A549 (cell line): ENCODE measurements at regions not wholly inside any gene's neighbourhood (a gene's known extent, or its start where the extent isn't known, plus 50 kb on each side); places are given as distances from the start of the nearest gene placed in this dataset.

Source experiments
- ATAC-seq, 2 experiments: fragments of 200-7000 bp in 1 of 2; fragments of >200 bp in 1 of 2; cut with Nextera tagmentation in 1 of 2; cut with Tn5 transposase in 1 of 2; 3 replicates each; pipeline versions ENCODE4 v1.8.0 to v1.9.1; 2018 to 2020; ENCODE audit warnings: mild to moderate bottlenecking in 1 of 2, moderate library complexity in 1 of 2
- CTCF ChIA-PET: fragments of 300-600 bp; sonication (Branson Sonifier 250); formaldehyde crosslinking; extraction: SDS; loops from one replicate; lab custom pipeline; 2021; ENCODE audit warnings: antibody characterized with exemption, inconsistent platforms; lab: Yijun Ruan, JAX
- POLR2A ChIA-PET: fragments of 350-600 bp; formaldehyde crosslinking; extraction: SDS; loops from one replicate; lab custom pipeline; 2021; ENCODE audit warnings: antibody characterized with exemption, inconsistent platforms; lab: Yijun Ruan, JAX
- DNase-seq, 2 experiments: peaks; one replicate each; pipeline versions ENCODE4 v3.0.0 to v3.0.0-alpha.2; 2011 to 2016; ENCODE audit warnings: low read depth in 1 of 2, low spot score in 1 of 2
- FAIRE-seq: peaks from 2 replicates; lab custom pipeline; 2011; peaks lifted over from hg19 to GRCh38; lab: Jason Lieb, UNC
- H3K27ac ChIP-seq, 2 experiments: fragments of >200 bp; sonication (Bioruptor Twin); formaldehyde crosslinking; 3 replicates each; pipeline ENCODE4 v1.5.1; 2016 to 2017
- H3K4me1 ChIP-seq: fragments of >200 bp; sonication (Bioruptor Twin); formaldehyde crosslinking; 3 replicates; pipeline ENCODE4 v1.6.1; 2016
- H3K4me2 ChIP-seq: fragments of >200 bp; sonication (Bioruptor Twin); formaldehyde crosslinking; 3 replicates; pipeline ENCODE4 v1.6.1; 2016
- H3K4me3 ChIP-seq: fragments of >200 bp; sonication (Bioruptor Twin); formaldehyde crosslinking; 3 replicates; pipeline ENCODE4 v1.5.1; 2016
- H3K9me3 ChIP-seq: fragments of >200 bp; sonication (Bioruptor Twin); formaldehyde crosslinking; 3 replicates; pipeline ENCODE4 v1.6.1; 2016
- BCL3 ChIP-seq: fragments of >200 bp; sonication (Bioruptor Twin); formaldehyde crosslinking; IDR thresholded peaks from 3 replicates; pipeline ENCODE4 v1.6.1; 2016
- CBX8 ChIP-seq: fragments of 200-600 bp; sonication (generic); IDR thresholded peaks from 2 replicates; pipeline ENCODE4 v1.6.1; 2016
- EHF ChIP-seq: fragments of 250-450 bp; sonication (Bioruptor Pico); IDR thresholded peaks from 2 replicates; pipeline ENCODE4 v1.5.0; 2020; ENCODE audit warnings: mild to moderate bottlenecking
- EHMT2 ChIP-seq: fragments of 200-600 bp; sonication (generic); IDR thresholded peaks from 2 replicates; pipeline ENCODE4 v1.6.1; 2016; ENCODE audit warnings: antibody characterized with exemption, low read depth, mild to moderate bottlenecking, moderate library complexity
- ELK1 ChIP-seq: fragments of 150-350 bp; IDR thresholded peaks from 2 replicates; pipeline ENCODE4 v1.6.1; 2014; ENCODE audit warnings: low read depth, mild to moderate bottlenecking, low read length
- ESRRA ChIP-seq: fragments of 150-350 bp; IDR thresholded peaks from 2 replicates; pipeline ENCODE4 v1.6.1; 2014; ENCODE audit warnings: mild to moderate bottlenecking, low read length, borderline replicate concordance
- HEYL ChIP-seq: fragments of 250-450 bp; sonication (Bioruptor Pico); IDR thresholded peaks from 2 replicates; pipeline ENCODE4 v1.8.0; 2021; ENCODE audit warnings: mild to moderate bottlenecking, moderate library complexity
- HMGXB4 ChIP-seq: fragments of 250-450 bp; sonication (Bioruptor Pico); IDR thresholded peaks from 2 replicates; pipeline ENCODE4 v1.5.0; 2021; ENCODE audit warnings: mild to moderate bottlenecking, moderate library complexity, borderline replicate concordance
- HOXB5 ChIP-seq: fragments of 250-450 bp; sonication (Bioruptor Pico); IDR thresholded peaks from 2 replicates; pipeline ENCODE4 v1.5.0; 2020; ENCODE audit warnings: mild to moderate bottlenecking, moderate library complexity
- KDM1A ChIP-seq: fragments of 200-600 bp; sonication (generic); IDR thresholded peaks from 2 replicates; pipeline ENCODE4 v1.6.1; 2016; ENCODE audit warnings: low read depth, mild to moderate bottlenecking
- MAFK ChIP-seq: fragments of 450-650 bp; IDR thresholded peaks from 2 replicates; pipeline ENCODE4 v1.6.1; 2014; ENCODE audit not compliant: partially characterized antibody
- NPAS2 ChIP-seq: fragments of 250-450 bp; sonication (Bioruptor Pico); IDR thresholded peaks from 2 replicates; pipeline ENCODE4 v1.8.0; 2022; ENCODE audit warnings: mild to moderate bottlenecking, moderate library complexity, borderline replicate concordance
- PHF8 ChIP-seq: fragments of 200-600 bp; sonication (generic); IDR thresholded peaks from 2 replicates; pipeline ENCODE4 v1.6.1; 2016; ENCODE audit warnings: low read depth, mild to moderate bottlenecking, antibody characterized with exemption, moderate library complexity, borderline replicate concordance
- POLR2AphosphoS2 ChIP-seq: conservative IDR thresholded peaks from 2 replicates; pipeline ENCODE4 v1.6.1; 2012; ENCODE audit warnings: low read length, improper control_type of control experiment, inconsistent platforms
- RAD21 ChIP-seq, 2 experiments: fragments of >200 bp in 1 of 2; sonication (Bioruptor Twin) in 1 of 2; formaldehyde crosslinking in 1 of 2; IDR thresholded peaks in 1 of 2; conservative IDR thresholded peaks in 1 of 2; 2 replicates in 1 of 2; 3 replicates in 1 of 2; pipeline ENCODE4 v1.6.1; 2012 to 2018; ENCODE audit warnings: inconsistent platforms in 1 of 2
- RARB ChIP-seq: fragments of 250-450 bp; sonication (Bioruptor Pico); IDR thresholded peaks from 2 replicates; pipeline ENCODE4 v1.8.0; 2021; ENCODE audit warnings: mild to moderate bottlenecking, moderate library complexity
- RCOR1 ChIP-seq: fragments of 150-350 bp; IDR thresholded peaks from 2 replicates; pipeline ENCODE4 v1.6.1; 2014; ENCODE audit warnings: antibody characterized with exemption, low read length, low read depth
- RFX5 ChIP-seq: fragments of 450-650 bp; IDR thresholded peaks from 2 replicates; pipeline ENCODE4 v1.7.1; 2014; ENCODE audit warnings: antibody characterized with exemption, mild to moderate bottlenecking, moderate library complexity
- SMC3 ChIP-seq: fragments of >200 bp; sonication (Bioruptor Twin); formaldehyde crosslinking; IDR thresholded peaks from 3 replicates; pipeline ENCODE4 v1.6.1; 2018; ENCODE audit warnings: inconsistent platforms
- ZC3H11A ChIP-seq: fragments of 450-650 bp; IDR thresholded peaks from 2 replicates; pipeline ENCODE4 v1.6.1; 2014; ENCODE audit warnings: antibody characterized with exemption, mild to moderate bottlenecking
- ZNF302 ChIP-seq: fragments of 250-450 bp; sonication (Bioruptor Pico); IDR thresholded peaks from 2 replicates; pipeline ENCODE4 v1.9.0; 2021; ENCODE audit warnings: inconsistent platforms, mild to moderate bottlenecking, moderate library complexity
- WGBS: methylation state at CpG from one replicate; pipeline ENCODE4 v1.1.6; 2017; ENCODE audit errors: missing lambda C conversion rate; 5-methylcytosine and 5-hydroxymethylcytosine counted together

GRCh38 chr15:92289733-92290132 lies 103.9 kb upstream of the ST8SIA2 start:
- POLR2A ChIA-PET: no interaction called here
- H3K4me1 ChIP-seq: no peaks in the 10 kb centered on the region
- no peak overlapping the region for H3K4me2 ChIP-seq
- CTCF ChIA-PET: interaction anchor here (1.0 kb wide), 1 partner anchor 11 kb away, joined by 3 read pairs; no protein-coding TSS in a partner anchor
- H3K4me3 ChIP-seq: no peak overlapping the region
- no peak for FAIRE-seq
- H3K9me3 ChIP-seq: no peaks in the 10 kb centered on the region; the same call in 2 of the 3 replicates
- DNase-seq: no peak
- 14% methylated on average over 4 of the region's 4 CpGs for WGBS
- TF ChIP-seq RAD21 (conservative IDR thresholded peaks at IDR 0.05 in 1 of 2, IDR thresholded peaks at IDR 0.05 in 1 of 2): no peak
- TF ChIP-seq RARB (CRISPR knock-in tag): no peak
- no peak for TF ChIP-seq HMGXB4 (CRISPR knock-in tag)
- no peak for TF ChIP-seq EHF (CRISPR knock-in tag)
- no peak for TF ChIP-seq ZC3H11A
- no peak for TF ChIP-seq BCL3
- TF ChIP-seq CBX8: no peak
- no peak for TF ChIP-seq RFX5
- TF ChIP-seq ESRRA: no peak
- no peak for TF ChIP-seq HEYL (CRISPR knock-in tag)
- no peak for TF ChIP-seq HOXB5 (CRISPR knock-in tag)
- no peak for TF ChIP-seq ZNF302 (CRISPR knock-in tag)
- TF ChIP-seq KDM1A: no peak
- no peak for TF ChIP-seq EHMT2
- TF ChIP-seq ELK1: no peak
- no peak for TF ChIP-seq SMC3
- TF ChIP-seq RCOR1: no peak
- H3K27ac ChIP-seq: no peak overlapping the region
- ATAC-seq: no peak

- no peak for FAIRE-seq
- 15% methylated on average over 5 of the region's 5 CpGs for WGBS
- H3K27ac ChIP-seq: no peak overlapping the region
- TF ChIP-seq MAFK (no peak), HMGXB4 (CRISPR knock-in tag) (no peak), KDM1A (no peak), ZNF302 (CRISPR knock-in tag) (no peak), EHMT2 (no peak), PHF8 (no peak), CBX8 (no peak), NPAS2 (no peak), POLR2AphosphoS2 (no peak)
- ChIA-PET POLR2A (no interaction called here), CTCF (interaction anchor here (1.0 kb wide), 1 partner anchor 12 kb away, joined by 3 read pairs; no protein-coding TSS in a partner anchor)
- DNase-seq: no peak
- no peak overlapping the region for H3K4me3 ChIP-seq
- no peak overlapping the region for H3K4me2 ChIP-seq
- ATAC-seq: no peak
- no peaks in the 10 kb centered on the region; the same call in 2 of the 3 replicates for H3K9me3 ChIP-seq
- no peaks in the 10 kb centered on the region for H3K4me1 ChIP-seq
Observed at GRCh38 chr15:92290359-92290992, 103.2 kb upstream of the ST8SIA2 start.
